SIG-M5 (cell line): ENCODE measurements at regions not wholly inside any gene's neighbourhood (a gene's known extent, or its start where the extent isn't known, plus 50 kb on each side); places are given as distances from the start of the nearest gene placed in this dataset.

ENCODE experiments used
- DNase-seq: peaks from one replicate; lab custom pipeline; 2025; lab: John Stamatoyannopoulos, UW

DNA sequence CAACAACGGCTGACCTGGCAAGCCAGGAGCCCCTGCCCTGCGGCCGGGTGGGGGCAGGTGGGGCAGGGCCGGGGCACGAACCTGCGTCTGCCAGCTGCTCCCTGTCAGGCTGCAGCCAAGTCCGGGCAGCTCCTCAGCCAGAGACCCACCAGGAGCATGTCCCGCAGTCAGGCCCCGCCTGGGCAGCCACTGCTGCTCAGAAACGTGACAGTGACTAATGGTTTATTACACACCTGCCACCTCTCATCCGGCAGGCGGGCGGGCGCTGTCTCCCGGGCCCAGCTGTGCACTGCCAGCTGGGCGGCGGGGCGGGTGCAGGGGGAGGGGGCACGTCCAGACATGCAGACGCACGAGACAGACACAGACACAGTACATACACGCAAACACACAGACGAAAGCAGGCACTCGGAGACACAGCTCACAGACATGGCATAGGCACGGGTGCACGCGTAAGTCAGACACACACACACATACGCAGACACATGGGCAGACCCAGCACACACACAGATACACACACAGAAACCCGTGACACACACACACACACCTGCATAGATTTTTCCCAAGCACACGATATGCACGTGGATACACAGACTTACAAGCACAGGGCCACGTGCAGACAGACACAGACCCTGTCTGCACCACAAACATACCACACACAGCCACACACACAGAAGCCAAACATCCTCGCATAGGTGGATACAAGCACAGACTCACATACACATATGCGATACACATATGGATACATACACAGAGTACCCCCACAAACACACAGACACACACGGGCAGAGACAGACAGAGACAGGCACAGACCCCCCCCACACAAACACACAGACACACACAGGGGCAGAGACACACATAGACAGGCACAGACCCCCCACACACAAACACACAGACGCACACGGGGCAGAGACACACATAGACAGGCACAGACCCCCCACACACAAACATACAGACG, 248.3 kb upstream of the CIBAR2 start:
- no peak for DNase-seq

- no peak for DNase-seq
These were observed 249.3 kb upstream of the CIBAR2 start for GRCh38 chr16:85361441-85362118.

GRCh38 chr16:85362443-85362842, 250.2 kb upstream of the CIBAR2 start:
- DNase-seq: no peak

DNA sequence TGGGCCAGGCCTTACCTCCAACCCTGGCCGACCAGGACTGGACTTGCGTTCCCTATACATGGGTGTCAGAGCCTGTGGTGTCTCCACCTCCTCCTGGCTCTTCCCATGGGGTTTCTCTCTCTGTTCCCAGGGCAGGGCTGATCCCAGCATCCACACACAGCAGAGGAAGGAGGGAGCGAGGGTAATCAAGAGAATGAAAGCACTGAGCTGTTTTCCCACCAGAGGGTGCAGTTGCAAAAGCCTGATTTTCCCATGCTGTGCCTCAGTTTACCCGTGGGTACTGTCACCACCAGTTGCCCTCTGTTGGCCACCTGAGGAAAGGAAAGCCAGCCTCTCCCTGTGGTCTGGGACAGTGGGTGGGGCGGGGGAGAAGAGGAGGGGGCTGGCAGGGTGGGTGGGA, 249.7 kb upstream of the GSE1 start:
- no peak for DNase-seq

- DNase-seq: no peak
These were observed 249.2 kb upstream of the GSE1 start for GRCh38 chr16:85363881-85364280.

DNA sequence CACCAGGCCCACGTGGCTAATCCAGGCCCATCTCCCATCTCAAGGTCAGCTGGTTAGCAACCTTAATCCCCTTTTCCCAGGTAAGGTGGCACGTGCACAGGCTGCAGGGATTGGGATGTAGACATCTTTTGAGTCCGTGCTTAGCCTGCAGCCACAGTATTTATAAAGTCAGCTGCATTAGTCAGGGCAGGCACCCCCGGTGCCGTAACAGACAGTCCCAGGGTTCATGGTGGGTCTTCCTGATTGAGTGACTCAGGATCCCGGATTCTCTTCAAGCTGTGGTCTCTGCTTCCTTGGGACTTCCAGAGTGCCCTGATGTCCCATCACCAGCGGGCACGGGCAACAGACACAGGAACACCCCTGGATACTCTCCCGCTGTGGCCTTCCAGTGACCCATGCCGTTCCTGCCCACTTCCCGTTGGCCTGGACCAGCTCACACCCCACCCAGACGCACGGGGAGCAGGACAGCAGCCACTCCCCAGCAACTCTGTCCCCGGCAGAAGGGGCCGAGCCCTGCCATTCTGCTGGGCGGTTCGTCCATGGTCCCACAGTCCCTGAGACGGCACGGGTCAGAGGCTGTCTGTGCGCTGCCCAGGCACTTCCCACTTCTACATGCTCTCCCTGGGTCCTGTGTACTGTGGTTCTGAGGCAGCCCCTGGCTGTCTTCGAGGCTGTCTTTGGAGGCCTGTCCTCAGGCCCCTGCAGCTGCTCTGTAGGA, 248.6 kb upstream of the GSE1 start:
- no peak for DNase-seq

DNA sequence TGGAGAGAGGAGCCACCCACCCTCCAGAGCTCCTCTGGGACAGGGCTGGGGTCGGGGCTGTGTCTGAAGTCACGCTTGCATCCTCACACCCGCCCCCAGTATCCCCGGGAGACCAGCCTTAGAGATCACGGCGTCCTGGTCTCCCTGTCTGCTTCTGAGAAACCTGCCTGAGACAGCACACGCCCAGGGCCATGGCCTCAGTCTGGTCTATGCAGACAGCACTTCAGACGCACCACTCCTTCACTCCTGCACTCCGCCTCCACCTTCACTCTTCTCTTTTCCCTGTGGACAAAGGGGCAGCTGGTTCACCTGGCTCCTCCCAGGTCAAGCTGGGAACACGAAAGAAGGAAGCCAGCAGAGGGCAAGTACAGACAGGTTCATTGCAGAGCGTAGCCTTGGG, 248.0 kb upstream of the GSE1 start:
- DNase-seq: no peak

GRCh38 chr16:85366031-85366763, 246.9 kb upstream of the GSE1 start:
- DNase-seq: no peak

DNA sequence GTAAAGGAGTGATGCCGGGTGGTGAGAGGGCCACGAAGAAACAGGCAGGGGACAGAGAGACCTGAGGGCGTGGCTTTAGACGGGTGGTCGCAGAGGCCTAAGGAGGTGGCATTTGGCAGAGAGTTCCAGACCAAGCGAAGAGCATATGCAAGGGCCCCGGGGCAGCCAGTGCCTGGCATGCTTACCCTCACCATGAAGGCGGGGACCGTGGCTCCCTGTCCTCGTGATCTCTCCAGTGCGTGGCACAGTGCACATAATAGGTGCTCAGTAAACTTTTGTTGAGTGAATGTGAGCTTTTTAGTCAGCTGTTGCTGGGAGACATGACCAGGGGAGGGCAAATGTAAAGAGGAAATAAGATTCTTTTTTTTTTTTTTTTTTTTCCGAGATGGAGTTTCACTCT, 245.6 kb upstream of the GSE1 start:
- no peak for DNase-seq

DNA sequence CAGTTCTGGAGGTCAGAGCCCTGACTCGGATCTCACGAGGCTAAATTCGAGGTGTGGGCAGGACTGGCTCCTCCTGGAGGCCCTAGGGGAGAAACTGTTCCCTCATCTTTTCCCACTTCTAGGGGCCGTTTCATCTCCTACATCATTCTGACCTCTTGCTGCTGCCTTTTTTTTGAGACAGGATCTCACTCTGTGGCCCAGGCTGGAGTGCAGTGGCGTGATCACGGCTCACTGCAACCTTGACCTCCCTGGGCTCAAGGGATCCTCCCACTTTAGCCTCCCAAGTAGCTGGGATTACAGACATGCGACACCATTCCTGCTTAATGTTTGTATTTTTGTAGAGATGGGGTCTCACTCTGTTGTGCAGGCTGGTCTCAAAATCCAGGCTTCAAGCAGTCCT, 244.1 kb upstream of the GSE1 start:
- no peak for DNase-seq

GRCh38 chr16:85369741-85370528, 243.2 kb upstream of the GSE1 start:
- no peak for DNase-seq

DNA sequence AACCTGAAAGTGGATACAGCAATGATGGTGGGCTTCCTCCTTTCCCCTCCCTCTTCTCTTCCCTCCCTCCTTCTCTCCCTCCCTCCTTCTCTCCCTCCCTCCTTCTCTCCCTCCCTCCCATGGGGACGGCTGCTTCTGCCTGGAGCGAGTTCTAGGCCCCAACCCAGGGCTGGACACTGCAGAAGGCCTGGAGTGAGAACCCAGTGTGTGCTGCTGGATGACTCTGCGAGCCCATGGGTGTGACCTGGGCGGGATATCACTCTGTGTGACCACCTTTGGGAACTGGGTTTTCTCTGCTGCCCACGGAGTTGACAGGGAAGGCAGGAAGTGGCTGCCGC, 242.6 kb upstream of the GSE1 start:
- DNase-seq: no peak

DNA sequence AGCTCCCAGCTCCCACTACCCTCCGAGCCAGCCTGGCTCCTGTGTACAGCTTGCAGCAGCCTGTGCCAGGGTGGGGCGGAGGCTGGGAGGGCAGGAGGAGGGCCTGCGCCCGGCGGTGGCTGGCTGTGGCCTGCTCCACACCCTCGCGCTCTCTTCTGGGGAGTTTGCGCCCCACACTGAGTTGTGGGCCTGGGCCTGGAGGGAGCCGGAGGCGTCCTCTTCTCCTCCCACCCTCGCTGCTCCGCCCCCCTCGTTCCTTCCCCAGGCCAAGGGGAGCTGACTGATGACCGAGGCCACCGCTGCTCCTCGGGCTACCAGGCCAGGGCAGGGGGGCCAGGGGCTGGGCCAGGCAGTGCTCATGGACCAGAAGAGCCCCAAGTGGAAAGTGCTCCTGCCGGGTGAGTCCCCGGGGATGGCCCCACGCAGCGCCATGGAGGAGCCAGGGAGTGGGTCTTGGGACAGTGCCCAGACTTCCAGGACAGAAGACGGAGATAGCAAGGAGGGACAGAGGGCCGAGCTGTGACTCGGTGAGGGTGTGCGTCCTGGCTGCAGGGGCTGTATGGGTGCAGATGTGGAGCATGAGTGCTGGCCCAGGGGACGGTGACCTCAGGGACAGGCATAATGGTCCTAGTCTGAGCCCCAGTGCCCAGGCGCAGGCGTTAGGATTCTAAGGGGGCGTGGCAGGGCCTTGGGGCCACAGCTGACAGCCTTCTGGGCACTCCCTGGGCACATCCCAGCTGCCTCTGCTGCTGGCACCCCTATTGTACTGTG, 242.1 kb upstream of the GSE1 start:
- DNase-seq: no peak

- DNase-seq: no peak
These were observed 241.2 kb upstream of the GSE1 start for GRCh38 chr16:85371948-85372347.

DNA sequence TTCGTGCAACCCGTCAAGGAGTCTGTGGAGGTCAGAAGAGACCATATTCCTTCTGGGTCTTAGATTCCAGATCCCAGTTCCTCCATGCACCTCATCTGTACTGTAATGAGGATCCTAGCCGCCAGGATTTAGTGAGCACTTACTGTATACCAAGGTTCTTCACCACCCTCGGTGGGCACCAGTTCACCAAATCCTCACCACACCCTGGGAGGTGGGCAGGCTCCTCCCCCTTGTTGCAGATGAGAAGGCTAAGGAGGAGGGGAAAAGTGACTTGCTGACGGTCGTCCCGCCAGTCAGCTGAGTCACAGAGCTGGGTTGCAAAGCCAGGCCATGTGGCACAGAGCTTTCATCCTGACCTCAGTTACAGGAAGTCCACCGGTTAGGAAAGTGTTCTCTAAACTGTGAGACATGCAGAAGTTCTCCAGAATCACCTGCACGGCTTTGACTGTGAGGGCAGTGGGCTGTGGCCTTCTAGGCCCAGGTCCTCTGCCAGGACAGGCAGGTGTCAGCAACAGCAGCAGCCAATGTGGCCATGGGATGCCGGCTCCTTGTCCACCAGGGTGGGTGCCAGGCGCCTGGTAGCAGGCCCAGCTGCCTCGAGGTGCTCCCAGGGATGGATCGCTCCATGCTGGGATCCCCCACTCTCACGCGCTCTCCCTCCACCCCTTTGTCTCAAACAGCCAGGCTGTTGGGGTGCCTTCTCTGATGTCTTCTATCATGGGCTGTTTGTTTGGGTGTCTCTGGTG, 240.3 kb upstream of the GSE1 start:
- DNase-seq: no peak

- DNase-seq: no peak
These were observed 239.2 kb upstream of the GSE1 start for GRCh38 chr16:85373741-85374570.

DNA sequence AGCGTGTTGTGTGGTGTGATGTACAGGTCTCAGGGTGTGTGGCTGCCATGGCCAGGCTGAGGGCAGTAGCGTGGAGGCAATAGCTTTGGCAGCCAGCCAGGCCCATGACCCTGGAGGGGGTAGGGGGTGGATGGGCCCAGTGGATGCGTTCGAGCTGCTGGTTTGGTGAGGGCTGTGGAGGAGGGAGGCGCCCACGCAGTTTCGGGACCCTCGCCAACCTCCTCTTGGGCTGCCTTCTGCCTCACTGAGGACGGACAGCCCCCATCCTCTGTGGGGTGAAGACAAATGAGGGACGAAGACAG, 238.6 kb upstream of the GSE1 start:
- DNase-seq: no peak

DNA sequence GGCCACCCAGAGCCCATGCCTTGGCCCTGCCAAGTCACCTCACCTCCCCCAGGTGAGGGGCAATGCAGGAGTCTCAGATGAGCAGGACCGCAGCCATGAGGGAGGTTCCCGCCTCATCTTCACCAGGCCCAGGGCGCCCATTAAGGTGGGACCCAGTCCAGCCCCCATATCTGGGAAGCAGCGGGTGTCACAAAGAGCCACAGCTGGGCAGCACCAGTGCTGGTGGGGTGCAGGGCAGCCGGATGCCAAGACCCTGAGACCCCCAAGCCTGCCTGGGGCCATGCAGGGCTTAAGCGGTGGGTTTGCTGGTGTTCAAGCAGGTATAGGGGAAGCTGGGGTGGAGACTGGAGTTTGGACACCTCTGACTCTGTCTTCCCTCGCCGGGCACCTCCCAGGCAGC, 237.8 kb upstream of the GSE1 start:
- no peak for DNase-seq
